Upper lobe of left lung (tissue), 4 donors: ENCODE measurements at regions not wholly inside any gene's neighbourhood (a gene's known extent, or its start where the extent isn't known, plus 50 kb on each side); places are given as distances from the start of the nearest gene placed in this dataset.

Source experiments
- CTCF ChIP-seq, 6 experiments: fragments of 450-650 bp in 4 of 6; fragments of 200-600 bp in 2 of 6; sonication (generic) in 2 of 6; IDR thresholded peaks; one replicate each; pipeline ENCODE4 v1.5.1; 2016 to 2019; ENCODE audit warnings: antibody characterized with exemption in 6 of 6
- POLR2A ChIP-seq, 4 donors: fragments of 450-650 bp; IDR thresholded peaks; one replicate each; pipeline ENCODE4 v1.5.1; 2016 to 2017; ENCODE audit warnings: antibody characterized with exemption in 4 of 4, mild to moderate bottlenecking in 2 of 4

- no peak for TF ChIP-seq POLR2A (IDR thresholded peaks at IDR 0.05)
- no peak for TF ChIP-seq CTCF (IDR thresholded peaks at IDR 0.05)
Observed at GRCh38 chr5:89981878-89982773, 427.4 kb downstream of the CETN3 start.
